ENCODE measurements at regions not wholly inside any gene's neighbourhood (a gene's known extent, or its start where the extent isn't known, plus 50 kb on each side); places are given as distances from the start of the nearest gene placed in this dataset.

DNA sequence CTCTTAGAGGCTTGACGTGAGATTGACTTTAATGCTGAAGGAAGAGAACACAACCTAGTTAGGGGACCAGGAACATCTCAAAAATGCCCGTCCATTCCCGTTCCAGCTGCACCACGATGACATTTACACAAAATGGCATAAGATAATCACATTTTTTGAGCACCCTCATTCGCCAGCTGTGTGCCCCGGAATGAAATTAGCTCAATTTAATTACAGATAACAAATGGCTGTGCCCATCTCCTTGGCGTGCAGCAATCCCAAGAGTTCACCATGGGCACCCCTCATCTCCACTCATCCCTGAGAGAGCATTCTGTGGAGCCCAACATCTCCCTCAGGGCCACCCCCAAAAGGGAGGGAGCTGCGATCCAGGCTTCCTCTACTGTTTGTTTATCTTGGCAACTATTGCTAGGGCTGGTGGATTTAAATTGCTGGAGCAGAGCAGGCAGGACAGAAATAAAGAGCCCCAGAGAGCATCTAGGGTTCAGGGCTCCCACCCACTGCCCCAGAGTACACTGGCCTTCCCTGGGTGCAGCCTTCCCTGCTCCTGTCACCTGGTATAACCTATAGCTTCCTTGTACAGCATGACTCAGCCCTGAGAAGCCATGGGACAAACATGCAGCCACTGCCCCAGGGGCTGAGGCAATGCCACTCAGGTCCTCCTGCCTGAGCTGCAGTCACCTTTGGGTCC is 263.5 kb downstream of the ZEB1 start:
- TF ChIP-seq, protein P1, sequence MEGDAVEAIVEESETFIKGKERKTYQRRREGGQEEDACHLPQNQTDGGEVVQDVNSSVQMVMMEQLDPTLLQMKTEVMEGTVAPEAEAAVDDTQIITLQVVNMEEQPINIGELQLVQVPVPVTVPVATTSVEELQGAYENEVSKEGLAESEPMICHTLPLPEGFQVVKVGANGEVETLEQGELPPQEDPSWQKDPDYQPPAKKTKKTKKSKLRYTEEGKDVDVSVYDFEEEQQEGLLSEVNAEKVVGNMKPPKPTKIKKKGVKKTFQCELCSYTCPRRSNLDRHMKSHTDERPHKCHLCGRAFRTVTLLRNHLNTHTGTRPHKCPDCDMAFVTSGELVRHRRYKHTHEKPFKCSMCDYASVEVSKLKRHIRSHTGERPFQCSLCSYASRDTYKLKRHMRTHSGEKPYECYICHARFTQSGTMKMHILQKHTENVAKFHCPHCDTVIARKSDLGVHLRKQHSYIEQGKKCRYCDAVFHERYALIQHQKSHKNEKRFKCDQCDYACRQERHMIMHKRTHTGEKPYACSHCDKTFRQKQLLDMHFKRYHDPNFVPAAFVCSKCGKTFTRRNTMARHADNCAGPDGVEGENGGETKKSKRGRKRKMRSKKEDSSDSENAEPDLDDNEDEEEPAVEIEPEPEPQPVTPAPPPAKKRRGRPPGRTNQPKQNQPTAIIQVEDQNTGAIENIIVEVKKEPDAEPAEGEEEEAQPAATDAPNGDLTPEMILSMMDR (conservative IDR thresholded peaks at IDR 0.05): no peak
- TF ChIP-seq ZFX (IDR thresholded peaks at IDR 0.05): no peak
- H3K27ac ChIP-seq: peak overlapping the region; percentile 4

DNA sequence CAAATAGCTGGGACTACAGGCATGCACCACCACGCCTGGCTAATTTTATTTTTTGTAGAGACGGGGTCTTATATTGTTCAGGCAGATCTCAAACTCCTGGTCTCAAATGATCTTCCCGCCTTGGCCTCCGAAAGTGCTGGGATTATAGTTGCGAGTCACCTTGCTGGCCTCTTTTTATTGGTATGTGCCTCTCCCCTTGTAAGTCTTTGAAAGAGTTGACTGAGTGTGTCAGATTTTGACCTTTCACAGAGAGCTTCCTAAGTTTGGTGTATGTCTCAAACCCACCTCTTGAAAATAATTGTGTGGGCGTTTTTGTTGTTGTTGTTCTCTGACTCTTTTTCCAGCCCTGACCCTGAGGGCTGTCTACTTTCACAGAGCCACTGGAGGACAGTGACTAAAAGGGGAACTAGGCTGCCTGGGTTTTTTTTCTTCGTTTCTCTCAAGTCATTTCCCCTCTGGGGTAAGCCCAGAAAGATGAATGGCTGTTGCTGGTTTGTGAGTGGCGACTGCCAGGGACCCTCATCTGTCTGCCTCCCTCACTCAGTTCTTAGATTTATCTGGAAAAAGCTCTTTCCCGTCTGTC is 262.8 kb downstream of the ZEB1 start:
- no peak overlapping the region for H3K27ac ChIP-seq
- TF ChIP-seq ZFX (IDR thresholded peaks at IDR 0.05): no peak
- TF ChIP-seq, protein P1 (conservative IDR thresholded peaks at IDR 0.05): no peak

DNA sequence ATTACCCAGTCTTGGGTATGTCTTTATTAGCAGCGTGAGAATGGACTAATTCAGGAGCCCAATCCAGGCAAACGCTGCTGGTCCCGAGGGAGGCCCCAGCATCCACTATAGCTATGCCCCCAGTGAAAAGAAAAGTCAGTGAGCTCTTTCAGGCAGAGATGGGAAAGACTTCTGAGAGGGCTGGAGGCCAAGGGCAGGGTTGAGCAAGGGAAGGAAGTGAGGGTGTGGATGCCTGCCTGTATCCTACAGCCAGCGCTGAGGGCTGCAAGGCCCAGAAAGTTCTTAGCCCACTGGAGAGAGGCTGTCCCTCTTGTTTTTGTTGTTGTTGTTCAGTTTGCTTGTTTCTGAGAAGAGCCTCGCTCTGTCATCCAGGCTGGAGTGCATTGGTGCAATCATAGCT is 261.6 kb downstream of the ZEB1 start:
- TF ChIP-seq ZFX (IDR thresholded peaks at IDR 0.05): no peak
- H3K27ac ChIP-seq: no peak overlapping the region
